Caco-2 (cell line): ENCODE measurements at regions not wholly inside any gene's neighbourhood (a gene's known extent, or its start where the extent isn't known, plus 50 kb on each side); places are given as distances from the start of the nearest gene placed in this dataset.

Experiments
- BruUV-seq: library from RNA; stranded (reverse); fragments of 400-500 nt; replicated peaks from 2 replicates; lab custom pipeline; 2021; lab: Mats Ljungman, UMichigan
- CTCF ChIA-PET: fragments of 300-600 bp; sonication (Branson Sonifier 250); formaldehyde crosslinking; loops from one replicate; lab custom pipeline; 2022; ENCODE audit warnings: antibody characterized with exemption; lab: Charles Lee
- POLR2A ChIA-PET: fragments of 300-600 bp; sonication (Branson Sonifier 250); formaldehyde crosslinking; loops from one replicate; lab custom pipeline; 2022; ENCODE audit warnings: antibody characterized with exemption; lab: Charles Lee
- DNase-seq, 2 experiments: peaks; one replicate each; pipeline versions ENCODE4 v3.0.0 to v3.0.0-alpha.2; 2020 to 2022
- H3K27me3 ChIP-seq: replicated peaks from 2 replicates; pipeline ENCODE4 v1.6.0; 2011; ENCODE audit warnings: low read length; ENCODE audit not compliant: control insufficient read depth, insufficient read depth
- H3K36me3 ChIP-seq: 2 replicates; pipeline ENCODE4 v1.5.1; 2011; ENCODE audit warnings: low read length; ENCODE audit not compliant: control insufficient read depth, insufficient read depth
- H3K4me1 ChIP-seq: fragments of 250-450 bp; sonication (Bioruptor Pico); 2 replicates; pipeline ENCODE4 v1.5.1; 2020; ENCODE audit warnings: mild to moderate bottlenecking
- H3K4me3 ChIP-seq: 2 replicates; pipeline ENCODE4 v1.5.1; 2011; ENCODE audit warnings: low read depth, mild to moderate bottlenecking, control low read depth, low read length
- H3K9me3 ChIP-seq: fragments of 250-450 bp; sonication (Bioruptor Pico); 2 replicates; pipeline ENCODE4 v1.5.1; 2020; ENCODE audit warnings: mild to moderate bottlenecking, moderate library complexity
- H3K27ac Mint-ChIP-seq: one replicate; pipeline ENCODE4 v1.8.0; 2022; ENCODE audit warnings: mixed read lengths; ENCODE audit not compliant: unreplicated experiment
- H3K27me3 Mint-ChIP-seq: one replicate; pipeline ENCODE4 v1.8.0; 2022; ENCODE audit warnings: mixed read lengths; ENCODE audit not compliant: insufficient read depth, unreplicated experiment
- H3K36me3 Mint-ChIP-seq: one replicate; pipeline ENCODE4 v1.8.0; 2022; ENCODE audit warnings: mild to moderate bottlenecking, mixed read lengths; ENCODE audit not compliant: insufficient read depth, unreplicated experiment
- H3K4me1 Mint-ChIP-seq: one replicate; pipeline ENCODE4 v1.8.0; 2022; ENCODE audit warnings: low read depth, mixed read lengths; ENCODE audit not compliant: unreplicated experiment
- H3K4me3 Mint-ChIP-seq: one replicate; pipeline ENCODE4 v1.8.0; 2022; ENCODE audit warnings: mild to moderate bottlenecking, moderate library complexity, mixed read lengths; ENCODE audit not compliant: unreplicated experiment
- H3K9me3 Mint-ChIP-seq: one replicate; pipeline ENCODE4 v1.8.0; 2022; ENCODE audit warnings: mixed read lengths; ENCODE audit not compliant: unreplicated experiment
- CTCF ChIP-seq, 2 experiments: fragments of 200-600 bp in 1 of 2; IDR thresholded peaks; 1 replicate in 1 of 2; 2 replicates in 1 of 2; pipeline versions ENCODE4 v1.5.1 to v1.8.0; 2011 to 2022; ENCODE audit warnings: antibody characterized with exemption in 1 of 2, control low read depth in 1 of 2, inconsistent platforms in 1 of 2, low read depth in 1 of 2, low read length in 1 of 2, mild to moderate bottlenecking in 1 of 2, moderate library complexity in 1 of 2; ENCODE audit not compliant: insufficient read depth in 1 of 2, severe bottlenecking in 1 of 2, unreplicated experiment in 1 of 2
- intact Hi-C: fragments of 100-400 bp; cut with micrococcal nuclease; formaldehyde crosslinking; loops from one replicate; pipeline ENCODE4 v1.10.0; 2022; ENCODE audit not compliant: unreplicated experiment

GRCh38 chr6:62652692-62653328 is 366.8 kb upstream of the KHDRBS2 start:
- Histone ChIP-seq H3K4me1 (no peaks in the 10 kb centered on the region), H3K4me3 (no peak overlapping the region), H3K9me3 (peaks cover 8% of the 10 kb centered on the region; the same call in 1 of the 2 replicates), H3K27me3 (no peaks in the 10 kb centered on the region), H3K36me3 (no peaks in the 10 kb centered on the region)
- H3K36me3 Mint-ChIP-seq = no peaks in the 10 kb centered on the region
- BruUV-seq = no TSS peak
- H3K9me3 Mint-ChIP-seq = peaks cover 44% of the 10 kb centered on the region
- no peak for DNase-seq
- H3K27ac Mint-ChIP-seq = no peak overlapping the region
- no peak overlapping the region for H3K4me3 Mint-ChIP-seq
- intact Hi-C loops = no loop called here
- ChIA-PET POLR2A (no interaction called here), CTCF (no interaction called here)
- no peak for TF ChIP-seq CTCF (IDR thresholded peaks at IDR 0.05; ENCODE audit: insufficient read depth in 1 of 2, low read depth in 1 of 2, low read length in 1 of 2, severe bottlenecking in 1 of 2, unreplicated experiment in 1 of 2)
- H3K4me1 Mint-ChIP-seq = no peaks in the 10 kb centered on the region
- no peaks in the 10 kb centered on the region for H3K27me3 Mint-ChIP-seq

GRCh38 chr6:62645274-62645673 is 359.2 kb upstream of the KHDRBS2 start:
- Mint-ChIP-seq H3K27me3 (no peaks in the 10 kb centered on the region), H3K4me3 (no peak overlapping the region), H3K4me1 (no peaks in the 10 kb centered on the region), H3K9me3 (peaks cover 44% of the 10 kb centered on the region), H3K27ac (no peak overlapping the region), H3K36me3 (no peaks in the 10 kb centered on the region)
- no peak for DNase-seq
- POLR2A ChIA-PET = no interaction called here
- no peaks in the 10 kb centered on the region for H3K36me3 ChIP-seq
- H3K9me3 ChIP-seq = no peaks in the 10 kb centered on the region
- H3K27me3 ChIP-seq = no peaks in the 10 kb centered on the region
- intact Hi-C loops = no loop called here
- no peaks in the 10 kb centered on the region for H3K4me1 ChIP-seq
- no peak overlapping the region for H3K4me3 ChIP-seq
- BruUV-seq = no TSS peak
- no peak for TF ChIP-seq CTCF (IDR thresholded peaks at IDR 0.05; ENCODE audit: insufficient read depth in 1 of 2, low read depth in 1 of 2, low read length in 1 of 2, severe bottlenecking in 1 of 2, unreplicated experiment in 1 of 2)
- CTCF ChIA-PET = no interaction called here

GRCh38 chr6:62640749-62641148 is 354.7 kb upstream of the KHDRBS2 start:
- H3K4me1 Mint-ChIP-seq = no peaks in the 10 kb centered on the region
- no peak for TF ChIP-seq CTCF (IDR thresholded peaks at IDR 0.05; ENCODE audit: insufficient read depth in 1 of 2, low read depth in 1 of 2, low read length in 1 of 2, severe bottlenecking in 1 of 2, unreplicated experiment in 1 of 2)
- intact Hi-C loops = no loop called here
- Histone ChIP-seq H3K27me3 (no peaks in the 10 kb centered on the region), H3K4me1 (no peaks in the 10 kb centered on the region), H3K9me3 (no peaks in the 10 kb centered on the region; the same call in 1 of the 2 replicates), H3K36me3 (no peaks in the 10 kb centered on the region), H3K4me3 (no peak overlapping the region)
- no peak overlapping the region for H3K4me3 Mint-ChIP-seq
- H3K27ac Mint-ChIP-seq = no peak overlapping the region
- ChIA-PET POLR2A (no interaction called here), CTCF (no interaction called here)
- no TSS peak for BruUV-seq
- no peak for DNase-seq
- no peaks in the 10 kb centered on the region for H3K27me3 Mint-ChIP-seq
- no peaks in the 10 kb centered on the region for H3K36me3 Mint-ChIP-seq
- H3K9me3 Mint-ChIP-seq = peaks cover 25% of the 10 kb centered on the region
